Inferior parietal cortex (tissue), 1 donor: ENCODE measurements at regions not wholly inside any gene's neighbourhood (a gene's known extent, or its start where the extent isn't known, plus 50 kb on each side); places are given as distances from the start of the nearest gene placed in this dataset.

Experiments
- DNase-seq: peaks from one replicate; pipeline ENCODE4 v3.0.0-alpha.2; 2016; ENCODE audit errors: extremely low spot score

GRCh38 chr3:124402791-124403190 is 327.5 kb upstream of the UMPS start:
- DNase-seq: no peak

GRCh38 chr3:124404621-124405020 is 325.6 kb upstream of the UMPS start:
- DNase-seq: no peak

GRCh38 chr3:124407260-124407659 is 323.0 kb upstream of the UMPS start:
- no peak for DNase-seq

GRCh38 chr3:124409650-124410275 is 320.5 kb upstream of the UMPS start:
- no peak for DNase-seq

GRCh38 chr3:124410471-124410870 is 319.8 kb upstream of the UMPS start:
- DNase-seq: no peak

GRCh38 chr3:124411728-124412127 is 318.5 kb upstream of the UMPS start:
- DNase-seq: no peak

- DNase-seq: no peak
These were observed 317.6 kb upstream of the UMPS start for GRCh38 chr3:124412644-124413043.

- no peak for DNase-seq
These were observed 316.9 kb upstream of the UMPS start for GRCh38 chr3:124413393-124413792.

GRCh38 chr3:124413989-124414598 is 316.2 kb upstream of the UMPS start:
- DNase-seq: no peak

GRCh38 chr3:124415446-124415960 is 314.7 kb upstream of the UMPS start:
- DNase-seq: no peak

- DNase-seq: no peak
These were observed 310.9 kb upstream of the UMPS start for GRCh38 chr3:124419303-124419702.

GRCh38 chr3:124420392-124420791 is 309.9 kb upstream of the UMPS start:
- DNase-seq: peak; percentile 66

- DNase-seq: no peak
These were observed 307.4 kb upstream of the UMPS start for GRCh38 chr3:124422805-124423204.

GRCh38 chr3:124424396-124424795 is 305.9 kb upstream of the UMPS start:
- no peak for DNase-seq

GRCh38 chr3:124425972-124426371 is 304.3 kb upstream of the UMPS start:
- no peak for DNase-seq

- DNase-seq: no peak
These were observed 301.7 kb upstream of the UMPS start for GRCh38 chr3:124428372-124429128.

GRCh38 chr3:124429129-124429815 is 301.0 kb upstream of the UMPS start:
- no peak for DNase-seq

GRCh38 chr3:124431331-124431994 is 298.8 kb upstream of the UMPS start:
- no peak for DNase-seq

- DNase-seq: no peak
These were observed 296.1 kb upstream of the UMPS start for GRCh38 chr3:124434176-124434575.

- DNase-seq: no peak
These were observed 294.8 kb upstream of the UMPS start for GRCh38 chr3:124435467-124435866.

GRCh38 chr3:124438813-124439212 is 291.4 kb upstream of the UMPS start:
- DNase-seq: no peak

GRCh38 chr3:124439603-124440002 is 290.6 kb upstream of the UMPS start:
- no peak for DNase-seq
